HL-60/S4 treated with retinoic acid at 250 ng/mL for 4 days and 3 days (cell line): ENCODE measurements at regions not wholly inside any gene's neighbourhood (a gene's known extent, or its start where the extent isn't known, plus 50 kb on each side); places are given as distances from the start of the nearest gene placed in this dataset.

Experiments
- in situ Hi-C: fragments of 300-500 bp; cut with MboI; formaldehyde crosslinking; loops from 2 replicates; pipeline ENCODE4 v1.7.0; 2022; ENCODE audit warnings: low sequenced_read_pairs

GRCh38 chr4:164461901-164462300 lies 292.0 kb upstream of the SMIM31 start:
- in situ Hi-C loops: no loop called here

- in situ Hi-C loops: no loop called here
Measured at GRCh38 chr4:164462471-164462870, 291.5 kb upstream of the SMIM31 start.

GRCh38 chr4:164464313-164464712 lies 289.6 kb upstream of the SMIM31 start:
- in situ Hi-C loops: no loop called here

GRCh38 chr4:164467493-164467892 lies 286.4 kb upstream of the SMIM31 start:
- in situ Hi-C loops: no loop called here

GRCh38 chr4:164481306-164482091 lies 272.4 kb upstream of the SMIM31 start:
- in situ Hi-C loops: no loop called here

GRCh38 chr4:164482092-164482404 lies 271.9 kb upstream of the SMIM31 start:
- in situ Hi-C loops: no loop called here

GRCh38 chr4:164482758-164483157 lies 271.2 kb upstream of the SMIM31 start:
- in situ Hi-C loops: no loop called here

- in situ Hi-C loops: no loop called here
Measured at GRCh38 chr4:164483711-164484110, 270.2 kb upstream of the SMIM31 start.

- in situ Hi-C loops: no loop called here
Measured at GRCh38 chr4:164484551-164484950, 269.4 kb upstream of the SMIM31 start.

- in situ Hi-C loops: no loop called here
Measured at GRCh38 chr4:164485136-164485535, 268.8 kb upstream of the SMIM31 start.

GRCh38 chr4:164488114-164488513 lies 265.8 kb upstream of the SMIM31 start:
- in situ Hi-C loops: no loop called here

- in situ Hi-C loops: no loop called here
Measured at GRCh38 chr4:164501074-164501473, 252.9 kb upstream of the SMIM31 start.

GRCh38 chr4:164503874-164504273 lies 250.1 kb upstream of the SMIM31 start:
- in situ Hi-C loops: no loop called here

GRCh38 chr4:164508097-164508496 lies 245.8 kb upstream of the SMIM31 start:
- in situ Hi-C loops: no loop called here

GRCh38 chr4:164508771-164509170 lies 245.2 kb upstream of the SMIM31 start:
- in situ Hi-C loops: no loop called here

GRCh38 chr4:164509951-164510350 lies 244.0 kb upstream of the SMIM31 start:
- in situ Hi-C loops: no loop called here

GRCh38 chr4:164512124-164512523 lies 241.8 kb upstream of the SMIM31 start:
- in situ Hi-C loops: no loop called here

GRCh38 chr4:164514765-164515164 lies 239.2 kb upstream of the SMIM31 start:
- in situ Hi-C loops: no loop called here

GRCh38 chr4:164524789-164525188 lies 229.1 kb upstream of the SMIM31 start:
- in situ Hi-C loops: no loop called here

GRCh38 chr4:164526933-164527583 lies 226.9 kb upstream of the SMIM31 start:
- in situ Hi-C loops: no loop called here

- in situ Hi-C loops: no loop called here
Measured at GRCh38 chr4:164529058-164529457, 224.9 kb upstream of the SMIM31 start.

- in situ Hi-C loops: no loop called here
Measured at GRCh38 chr4:164529486-164529885, 224.4 kb upstream of the SMIM31 start.

- in situ Hi-C loops: no loop called here
Measured at GRCh38 chr4:164531336-164531735, 222.6 kb upstream of the SMIM31 start.
